ENCODE measurements at regions not wholly inside any gene's neighbourhood (a gene's known extent, or its start where the extent isn't known, plus 50 kb on each side); places are given as distances from the start of the nearest gene placed in this dataset.

DNA sequence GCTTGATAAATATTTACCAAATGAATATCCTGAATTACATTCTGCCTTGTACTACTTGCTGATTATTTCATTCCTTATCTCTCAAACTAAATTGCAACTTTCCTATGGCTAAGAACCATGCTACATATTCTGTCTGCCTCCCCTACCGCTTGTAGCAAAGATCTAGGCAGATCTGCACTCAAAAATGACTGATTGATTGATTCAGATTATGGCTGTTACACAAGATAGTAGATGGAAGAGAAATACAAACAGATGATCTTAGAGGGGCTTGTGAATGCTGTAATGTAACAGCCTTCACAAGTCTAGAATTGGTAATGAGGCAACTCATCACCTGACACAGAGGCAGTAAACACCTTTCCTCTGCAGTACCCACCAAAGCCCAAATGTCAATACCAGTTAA lies 446.1 kb downstream of the PRELID2 start:
- no peak overlapping the region for H3K4me3 ChIP-seq (ENCODE audit: low read depth, low read length)
- no peak for DNase-seq (ENCODE audit: low read depth)
- TF ChIP-seq, protein P1, sequence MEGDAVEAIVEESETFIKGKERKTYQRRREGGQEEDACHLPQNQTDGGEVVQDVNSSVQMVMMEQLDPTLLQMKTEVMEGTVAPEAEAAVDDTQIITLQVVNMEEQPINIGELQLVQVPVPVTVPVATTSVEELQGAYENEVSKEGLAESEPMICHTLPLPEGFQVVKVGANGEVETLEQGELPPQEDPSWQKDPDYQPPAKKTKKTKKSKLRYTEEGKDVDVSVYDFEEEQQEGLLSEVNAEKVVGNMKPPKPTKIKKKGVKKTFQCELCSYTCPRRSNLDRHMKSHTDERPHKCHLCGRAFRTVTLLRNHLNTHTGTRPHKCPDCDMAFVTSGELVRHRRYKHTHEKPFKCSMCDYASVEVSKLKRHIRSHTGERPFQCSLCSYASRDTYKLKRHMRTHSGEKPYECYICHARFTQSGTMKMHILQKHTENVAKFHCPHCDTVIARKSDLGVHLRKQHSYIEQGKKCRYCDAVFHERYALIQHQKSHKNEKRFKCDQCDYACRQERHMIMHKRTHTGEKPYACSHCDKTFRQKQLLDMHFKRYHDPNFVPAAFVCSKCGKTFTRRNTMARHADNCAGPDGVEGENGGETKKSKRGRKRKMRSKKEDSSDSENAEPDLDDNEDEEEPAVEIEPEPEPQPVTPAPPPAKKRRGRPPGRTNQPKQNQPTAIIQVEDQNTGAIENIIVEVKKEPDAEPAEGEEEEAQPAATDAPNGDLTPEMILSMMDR (IDR thresholded peaks at IDR 0.05; ENCODE audit: insufficient read depth, low read depth, low read length, missing control alignments): no peak

GRCh38 chr5:145385276-145385675 lies 449.9 kb downstream of the PRELID2 start:
- DNase-seq (ENCODE audit: low read depth): no peak
- TF ChIP-seq, protein P1 (IDR thresholded peaks at IDR 0.05; ENCODE audit: insufficient read depth, low read depth, low read length, missing control alignments): no peak
- no peak overlapping the region for H3K4me3 ChIP-seq (ENCODE audit: low read depth, low read length)

DNA sequence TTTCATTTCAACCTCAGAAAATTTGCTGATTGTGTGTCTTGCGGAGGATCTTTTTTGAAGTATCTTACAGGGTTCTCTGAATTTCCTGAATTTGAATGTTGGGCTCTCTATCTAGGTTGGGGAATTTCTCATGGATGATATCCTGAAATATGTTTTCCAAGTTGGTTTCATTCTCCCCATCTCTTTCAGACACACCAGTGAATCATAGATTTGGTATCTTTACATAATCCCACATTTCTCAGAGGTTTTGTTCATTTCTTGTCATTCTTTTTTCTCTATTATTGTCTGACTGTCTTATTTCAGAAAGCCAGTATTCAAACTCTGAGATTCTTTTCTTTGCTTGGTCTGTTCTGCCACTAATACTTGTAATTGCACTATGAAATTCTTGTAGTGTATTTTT lies 456.9 kb downstream of the PRELID2 start:
- H3K4me3 ChIP-seq (ENCODE audit: low read depth, low read length): no peak overlapping the region
- DNase-seq (ENCODE audit: low read depth): no peak
- TF ChIP-seq, protein P1 (IDR thresholded peaks at IDR 0.05; ENCODE audit: insufficient read depth, low read depth, low read length, missing control alignments): no peak

DNA sequence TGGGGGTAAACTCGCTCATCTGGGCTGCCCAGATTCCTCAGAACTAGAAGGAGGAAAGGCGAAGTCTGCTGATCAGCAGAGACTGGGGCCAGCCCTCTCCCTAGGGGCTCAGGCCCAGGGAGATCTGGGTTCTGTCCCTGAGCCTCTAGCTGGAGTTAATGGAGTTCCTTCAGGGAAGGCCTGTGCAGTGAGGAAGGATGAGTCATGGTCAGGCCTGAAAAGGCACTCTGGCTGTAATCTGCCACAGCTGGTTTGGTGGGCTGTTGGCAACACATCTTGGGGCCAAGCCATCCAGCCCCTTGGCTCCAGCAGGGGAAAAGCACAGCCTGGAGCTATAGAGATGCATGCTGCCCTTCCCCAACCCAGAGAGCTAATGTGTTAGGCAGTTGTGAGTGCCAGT lies 459.6 kb downstream of the PRELID2 start:
- no peak for DNase-seq (ENCODE audit: low read depth)
- H3K4me3 ChIP-seq (ENCODE audit: low read depth, low read length): no peak overlapping the region
- TF ChIP-seq, protein P1 (IDR thresholded peaks at IDR 0.05; ENCODE audit: insufficient read depth, low read depth, low read length, missing control alignments): no peak

DNA sequence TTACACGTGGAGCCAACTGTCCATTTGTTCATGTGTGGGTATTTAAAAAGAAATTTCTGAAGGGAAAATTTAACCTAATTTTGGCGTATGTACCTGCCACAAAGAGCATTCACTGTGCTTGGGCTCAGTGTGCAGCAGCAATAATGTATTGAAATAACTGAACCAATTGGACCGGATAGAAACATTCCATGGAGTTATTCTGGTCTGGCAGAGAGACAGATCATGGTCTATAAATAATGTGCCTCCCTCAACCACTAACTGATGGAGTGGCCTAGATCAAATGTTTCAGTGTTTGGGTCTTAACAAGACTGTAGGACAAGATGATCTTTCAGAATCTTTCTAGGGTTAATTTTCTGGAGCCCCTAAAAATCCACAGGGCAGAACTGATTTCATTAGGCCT lies 469.7 kb downstream of the PRELID2 start:
- DNase-seq (ENCODE audit: low read depth): no peak
- TF ChIP-seq, protein P1 (IDR thresholded peaks at IDR 0.05; ENCODE audit: insufficient read depth, low read depth, low read length, missing control alignments): no peak
- H3K4me3 ChIP-seq (ENCODE audit: low read depth, low read length): no peak overlapping the region

DNA sequence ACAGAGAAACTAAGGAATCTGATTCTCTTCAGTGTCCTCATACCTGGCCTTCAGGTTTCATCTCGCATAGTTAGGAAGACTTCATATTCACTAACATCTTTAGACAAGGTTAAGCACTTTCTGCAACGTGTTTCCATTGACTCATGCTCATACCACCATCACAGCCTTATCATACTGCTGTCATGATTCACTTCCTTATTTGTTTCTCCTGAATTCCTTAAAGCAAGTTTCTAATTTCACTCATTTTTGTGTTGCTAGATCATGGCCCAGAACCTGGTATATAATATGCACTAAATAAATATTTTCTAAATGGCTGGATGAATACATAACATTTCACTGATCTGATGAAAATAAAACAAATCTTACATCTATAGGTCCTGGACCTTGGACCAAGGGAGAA lies 472.9 kb downstream of the PRELID2 start:
- TF ChIP-seq, protein P1 (IDR thresholded peaks at IDR 0.05; ENCODE audit: insufficient read depth, low read depth, low read length, missing control alignments): no peak
- H3K4me3 ChIP-seq (ENCODE audit: low read depth, low read length): no peak overlapping the region
- DNase-seq (ENCODE audit: low read depth): no peak

DNA sequence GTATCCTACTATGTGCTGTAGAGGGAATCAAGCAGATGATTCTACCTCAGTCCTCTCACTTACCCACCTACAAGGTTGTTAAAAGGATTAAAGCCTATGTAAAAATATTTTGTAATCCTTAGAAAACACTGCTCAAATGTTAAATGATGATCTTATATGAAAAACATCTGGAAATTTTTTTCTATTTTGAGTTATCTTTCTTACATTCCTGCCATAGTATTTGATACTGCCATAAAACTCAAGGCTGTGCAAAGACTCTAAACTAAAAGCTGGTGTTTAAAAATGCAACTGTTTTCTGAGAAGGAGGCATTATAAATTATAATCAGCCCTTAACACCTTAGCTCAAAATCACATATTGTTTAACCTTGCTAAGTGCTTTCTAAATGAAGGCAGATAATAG lies 474.2 kb downstream of the PRELID2 start:
- DNase-seq (ENCODE audit: low read depth): no peak
- H3K4me3 ChIP-seq (ENCODE audit: low read depth, low read length): no peak overlapping the region
- TF ChIP-seq, protein P1 (IDR thresholded peaks at IDR 0.05; ENCODE audit: insufficient read depth, low read depth, low read length, missing control alignments): no peak
